ENCODE measurements at regions not wholly inside any gene's neighbourhood (a gene's known extent, or its start where the extent isn't known, plus 50 kb on each side); places are given as distances from the start of the nearest gene placed in this dataset.

GRCh38 chr13:44084146-44084545, 204.4 kb downstream of the LACC1 start:
- ATAC-seq (no peak), DNase-seq (ENCODE audit: low spot score) (no peak)
- no peaks in the 10 kb centered on the region for H3K79me2 ChIP-seq (replicated peaks; ENCODE audit: insufficient read depth)
- no peak for TF ChIP-seq JUNB (IDR thresholded peaks at IDR 0.05; ENCODE audit: unreplicated experiment)
- TF ChIP-seq ZNF114 (CRISPR knock-in tag; IDR thresholded peaks at IDR 0.05) = no peak
- no peak for TF ChIP-seq ZNF462 (CRISPR knock-in tag; IDR thresholded peaks at IDR 0.05)
- TF ChIP-seq CREB1 (CRISPR knock-in tag; IDR thresholded peaks at IDR 0.05; ENCODE audit: low read depth) = no peak
- no peak for TF ChIP-seq STAT1 (IDR thresholded peaks at IDR 0.05; ENCODE audit: unreplicated experiment)
- no peak for TF ChIP-seq CTCF (conservative IDR thresholded peaks at IDR 0.05; ENCODE audit: low read depth in 2 of 2)
- TF ChIP-seq REST (IDR thresholded peaks at IDR 0.05; ENCODE audit: unreplicated experiment) = no peak
- no peak for TF ChIP-seq NANOG (IDR thresholded peaks at IDR 0.05; ENCODE audit: borderline replicate concordance)
- no peaks in the 10 kb centered on the region for H3K27me3 ChIP-seq (ENCODE audit: insufficient read depth)
- Mint-ChIP-seq H3K9me3 (peaks cover 31% of the 10 kb centered on the region; the same call in 2 of the 3 replicates), H3K4me3 (no peak overlapping the region), H3K27me3 (ENCODE audit: insufficient read depth, low read depth, poor library complexity) (peaks cover 12% of the 10 kb centered on the region), H3K36me3 (ENCODE audit: low read depth) (peaks cover 27% of the 10 kb centered on the region), H3K4me1 (peaks cover 9% of the 10 kb centered on the region), H3K27ac (no peak overlapping the region)
- 0 out of 2 replicates have a peak, but pooled peaks cover 6% of the 10 kb centered on the region for H3K9me2 ChIP-seq (ENCODE audit: insufficient read depth)
- peaks cover 12% of the 10 kb centered on the region for H3K4me1 ChIP-seq (ENCODE audit: insufficient read depth)
- H3F3A ChIP-seq (replicated peaks; ENCODE audit: low read depth) = no peaks in the 10 kb centered on the region; the same call in 1 of the 2 replicates
- no peaks in the 10 kb centered on the region for H4K20me1 ChIP-seq (replicated peaks; ENCODE audit: insufficient read depth)
- H3K36me3 ChIP-seq (ENCODE audit: insufficient read depth) = no peaks in the 10 kb centered on the region
- H2AFZ ChIP-seq = no peak overlapping the region
- no peak overlapping the region for H3K4me3 ChIP-seq
- no peak overlapping the region for H3K27ac ChIP-seq (ENCODE audit: low read depth)
- H3K4me2 ChIP-seq = no peak overlapping the region
